CD4-positive, alpha-beta T cell treated with Interleukin-6 at 100 ng/mL for 8 hours (primary cell): ENCODE measurements at regions not wholly inside any gene's neighbourhood (a gene's known extent, or its start where the extent isn't known, plus 50 kb on each side); places are given as distances from the start of the nearest gene placed in this dataset.
"Not testable (repeated sequence)": the region's sequence is repeated elsewhere in the genome, so short reads cannot be mapped to it uniquely, and the experiment has no call there.

Experiments used
- DNase-seq: peaks from one replicate; pipeline ENCODE4 v3.0.0-alpha.2; 2020; ENCODE audit warnings: mixed read lengths, low spot score

DNA sequence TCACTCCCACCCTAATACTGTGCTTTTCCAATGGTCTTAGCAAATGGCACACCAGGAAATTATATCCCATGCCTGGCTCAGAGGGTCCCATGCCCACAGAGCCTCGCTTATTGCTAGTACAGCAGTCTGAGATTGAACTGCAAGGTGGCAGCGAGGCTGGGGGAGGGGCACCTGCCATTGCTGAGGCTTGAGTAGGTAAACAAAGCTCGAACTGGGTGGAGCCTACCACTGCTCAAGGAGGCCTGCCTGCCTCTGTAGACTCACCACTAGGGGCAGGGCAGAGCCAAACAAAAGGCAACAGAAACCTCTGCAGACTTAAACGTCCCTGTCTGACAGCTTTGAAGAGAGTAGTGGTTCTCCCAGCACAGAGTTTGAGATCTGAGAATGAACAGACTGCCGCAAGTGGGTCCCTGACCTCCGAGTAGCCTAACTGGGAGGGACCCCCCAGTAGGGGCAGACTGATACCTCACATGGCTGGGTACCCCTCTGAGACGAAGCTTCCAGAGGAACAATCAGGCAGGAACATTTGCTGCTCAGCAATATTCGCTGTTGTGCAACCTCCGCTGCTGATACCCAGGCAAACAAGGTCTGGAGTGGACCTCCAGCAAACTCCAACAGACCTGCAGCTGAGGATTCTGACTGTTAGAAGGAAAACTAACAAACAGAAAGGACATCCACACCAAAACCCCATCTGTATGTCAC is 150.7 kb upstream of the FOXA2 start:
- not testable (repeated sequence) for DNase-seq

- DNase-seq: no peak
Observed at GRCh38 chr20:22740829-22741228, 156.5 kb upstream of the FOXA2 start.

- no peak for DNase-seq
Observed at GRCh38 chr20:22744341-22745193, 160.2 kb upstream of the FOXA2 start.

DNA sequence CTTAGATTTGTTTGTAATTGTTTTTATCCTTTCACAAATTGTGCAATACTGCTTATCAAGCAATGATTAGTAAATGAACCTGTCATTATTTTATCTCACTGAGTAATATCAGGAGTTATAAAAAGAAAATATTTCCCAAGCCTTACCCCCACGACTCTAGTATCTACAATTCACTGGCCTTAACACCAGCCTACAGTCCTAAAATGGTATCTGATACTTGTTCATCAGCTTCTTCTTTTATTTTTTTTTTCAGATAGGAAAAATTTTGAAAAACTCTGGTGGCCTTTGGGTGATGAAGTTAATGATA is 160.8 kb upstream of the FOXA2 start:
- no peak for DNase-seq

- DNase-seq: no peak
Observed at GRCh38 chr20:22746957-22747356, 162.6 kb upstream of the FOXA2 start.

DNA sequence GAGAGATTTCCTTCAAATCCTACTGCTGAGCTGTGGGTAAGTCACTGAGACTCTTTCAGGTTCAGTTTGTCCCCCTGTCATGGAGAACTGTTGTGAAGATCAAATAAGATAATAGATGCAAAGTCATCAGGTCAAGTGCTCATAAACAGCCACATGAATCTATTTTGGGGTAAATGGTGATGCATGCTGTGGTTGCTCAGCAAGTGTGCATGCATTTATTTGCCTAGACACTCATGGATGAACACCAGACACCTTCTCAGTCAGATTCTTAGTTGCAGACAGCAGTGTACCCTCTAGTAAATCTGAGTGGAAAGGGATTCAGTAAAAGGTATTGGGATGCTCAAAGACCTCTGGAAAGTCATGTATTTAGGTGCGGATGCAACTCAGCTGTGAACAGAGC is 168.0 kb upstream of the FOXA2 start:
- DNase-seq: no peak

DNA sequence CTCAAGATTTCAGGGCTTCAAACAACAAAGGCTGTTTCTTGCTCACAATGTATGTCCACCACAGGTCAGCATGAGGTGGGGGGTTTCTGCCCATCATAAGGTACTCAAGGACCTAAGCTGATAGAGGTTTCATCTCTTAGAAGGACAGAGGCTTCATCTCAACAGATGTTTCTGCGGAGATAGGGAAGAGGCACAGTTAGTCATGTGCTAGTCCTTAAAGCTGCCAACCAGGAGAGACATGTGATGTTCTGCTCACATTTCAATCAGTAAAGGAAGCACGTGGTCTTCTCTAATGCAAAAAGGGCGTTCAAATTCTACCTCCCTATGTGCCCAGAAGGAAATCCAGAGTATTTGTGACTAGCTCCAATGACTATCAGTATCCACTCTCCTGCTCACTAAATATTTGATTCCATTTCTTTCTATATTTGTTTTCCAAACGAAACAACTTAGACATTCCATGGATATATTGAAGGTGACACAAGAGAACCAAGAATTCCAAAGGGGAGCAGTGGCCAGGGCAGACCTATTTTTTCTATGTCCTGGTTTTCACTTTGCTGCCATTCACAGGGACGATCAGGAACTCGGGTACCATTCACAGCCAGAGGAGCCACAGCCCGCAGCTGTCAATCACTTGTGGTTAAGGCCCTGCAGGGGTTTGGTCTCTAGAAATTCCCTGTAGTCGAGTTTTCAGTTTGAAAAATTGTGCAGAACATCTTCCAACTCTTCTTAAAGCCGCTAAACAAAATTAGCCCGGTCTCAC is 173.2 kb upstream of the FOXA2 start:
- DNase-seq: no peak

GRCh38 chr20:22758815-22759214 is 174.4 kb upstream of the FOXA2 start:
- DNase-seq: no peak

DNA sequence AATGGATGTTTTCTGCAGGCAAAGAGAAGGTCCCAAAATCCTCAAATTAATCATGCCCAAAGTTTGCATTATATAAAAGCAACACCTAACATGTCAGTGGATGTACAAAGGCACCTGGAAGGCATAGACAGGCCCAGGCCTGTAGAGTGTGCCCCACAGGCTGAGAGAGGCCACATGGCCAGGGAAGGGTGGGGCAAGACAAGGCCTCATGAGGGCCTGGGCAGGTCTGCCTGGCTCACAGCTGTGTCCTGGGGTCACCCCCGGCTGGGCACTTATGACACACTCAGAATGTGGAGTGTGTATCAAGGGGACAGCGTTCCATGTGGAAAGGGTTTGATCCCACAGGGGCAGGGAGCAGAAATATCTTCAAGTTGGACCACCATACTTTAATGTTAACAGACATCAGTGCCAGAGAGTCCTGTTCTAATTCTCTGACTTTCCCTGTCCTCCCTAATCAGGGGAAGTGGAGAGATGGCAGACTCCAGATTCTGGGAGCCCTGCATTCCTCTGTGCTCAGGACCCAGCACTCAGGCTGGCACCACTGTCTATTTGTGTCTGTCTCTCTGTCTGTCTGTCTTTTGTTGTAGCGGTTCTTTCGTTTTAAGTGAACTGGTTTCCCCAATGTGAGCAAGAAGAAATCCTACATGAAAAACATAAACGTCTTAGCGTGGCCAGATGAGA is 178.3 kb upstream of the FOXA2 start:
- no peak for DNase-seq

DNA sequence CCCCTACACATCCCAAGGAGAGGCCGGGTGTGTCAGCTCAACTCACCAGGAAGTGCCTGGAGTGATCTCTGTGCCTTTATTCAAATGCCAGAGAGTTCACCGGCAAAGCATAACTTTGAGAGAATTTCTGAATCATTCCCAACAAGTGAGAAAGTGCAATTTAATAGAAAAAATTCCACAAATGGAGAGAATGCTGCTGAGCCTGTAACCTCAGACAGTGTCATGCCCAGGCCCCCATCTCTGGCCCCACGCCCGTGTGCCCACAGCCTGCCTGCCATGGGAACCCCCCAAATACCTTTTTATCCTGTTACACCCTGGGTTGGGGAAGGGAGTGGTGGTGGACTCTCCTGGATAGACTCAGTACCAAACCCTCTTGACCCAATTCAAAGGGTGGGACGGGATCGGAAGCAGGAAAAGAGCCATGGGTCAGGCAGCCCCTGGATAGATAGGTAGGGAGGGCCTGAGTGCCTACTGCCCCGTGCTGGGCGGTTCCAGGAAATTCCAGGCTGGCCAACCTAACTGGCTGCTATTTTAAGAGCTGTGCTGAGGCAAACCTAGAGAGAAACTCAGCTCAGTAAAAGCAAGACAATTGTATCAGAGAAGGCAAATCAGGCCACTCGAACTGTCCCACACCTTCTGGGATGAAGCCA is 179.0 kb upstream of the FOXA2 start:
- no peak for DNase-seq

- DNase-seq: no peak
Observed at GRCh38 chr20:22768266-22769178, 184.2 kb upstream of the FOXA2 start.

GRCh38 chr20:22770241-22770800 is 185.9 kb upstream of the FOXA2 start:
- no peak for DNase-seq

DNA sequence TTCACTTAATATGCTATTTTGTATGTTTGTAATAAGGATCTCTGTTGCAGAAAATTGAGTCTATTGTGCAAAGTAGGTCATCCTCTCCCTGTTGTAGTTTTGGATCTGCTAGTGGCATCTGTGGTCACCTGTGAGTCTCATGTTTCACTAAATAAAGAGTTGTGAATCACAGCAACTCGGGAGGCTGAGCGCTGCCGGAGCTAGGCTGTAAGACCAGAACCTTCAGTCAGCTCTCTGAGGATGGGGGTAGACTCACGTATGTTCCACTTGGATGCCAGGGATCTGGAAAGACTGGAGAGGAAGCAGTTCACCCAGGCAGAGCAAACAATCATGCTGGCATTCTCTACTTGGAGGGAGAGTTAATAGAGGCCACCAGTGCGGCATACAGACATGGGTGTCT is 187.3 kb upstream of the FOXA2 start:
- no peak for DNase-seq

DNA sequence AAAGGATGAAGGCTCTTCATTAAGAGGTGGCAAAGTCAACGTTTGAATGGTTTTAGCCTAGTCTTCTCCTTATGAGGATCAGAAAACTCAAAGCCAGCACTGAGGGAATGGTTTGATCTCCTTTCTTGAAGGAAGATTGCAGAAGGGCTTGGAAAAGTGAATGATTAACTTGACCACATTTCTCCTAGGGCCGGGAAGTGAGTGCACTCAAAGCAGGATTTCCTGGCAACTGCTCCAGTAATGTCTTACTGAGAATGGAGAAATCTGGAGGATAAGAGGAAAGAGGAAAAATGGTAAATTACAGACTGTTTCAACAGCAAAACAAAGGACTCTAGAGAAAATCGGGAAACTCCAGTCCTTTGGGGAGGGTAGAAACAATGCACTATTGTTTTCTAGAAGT is 189.0 kb upstream of the FOXA2 start:
- no peak for DNase-seq

DNA sequence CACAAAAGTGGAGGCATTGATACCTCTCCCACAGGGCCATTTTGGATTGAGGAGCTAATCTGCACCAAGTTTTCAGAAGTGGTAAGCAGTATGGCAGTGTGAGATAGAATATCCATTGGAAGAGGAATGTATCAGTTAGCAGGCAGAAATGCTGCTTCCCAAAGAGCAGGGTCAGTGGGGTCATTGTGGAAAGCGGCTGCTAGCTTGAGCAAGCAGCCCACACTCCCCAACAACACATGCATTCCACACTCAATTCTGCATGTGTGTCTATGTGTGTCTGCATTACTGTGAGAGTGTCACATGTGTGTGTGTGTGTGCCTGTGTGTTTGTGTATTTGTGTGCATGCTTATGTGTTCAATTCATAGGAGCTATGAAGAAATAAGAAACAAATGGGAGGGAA is 190.9 kb upstream of the FOXA2 start:
- DNase-seq: no peak

DNA sequence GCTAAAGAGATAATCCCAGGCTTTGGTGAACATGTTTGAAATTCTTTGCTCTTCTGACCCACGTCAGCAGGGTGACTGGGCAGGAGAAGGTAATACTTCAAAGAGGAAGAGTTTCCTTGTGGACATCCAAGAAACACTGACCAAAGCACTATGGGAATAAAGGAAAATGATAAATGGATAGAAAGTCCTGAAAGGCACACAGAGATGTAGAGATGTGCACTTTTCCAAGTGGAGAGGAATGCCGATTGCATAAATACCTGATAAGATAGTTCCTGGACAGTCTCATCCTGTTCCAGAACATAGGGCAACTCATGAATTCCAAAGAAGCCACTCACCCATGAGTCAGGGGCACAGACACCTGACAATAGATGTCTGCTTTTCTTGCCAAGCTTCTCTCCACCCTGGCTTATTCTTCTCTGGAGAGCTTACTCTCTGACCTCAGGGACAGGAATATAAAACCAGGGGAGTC is 191.3 kb upstream of the FOXA2 start:
- DNase-seq: no peak

- DNase-seq: no peak
Observed at GRCh38 chr20:22776369-22776768, 192.0 kb upstream of the FOXA2 start.

- DNase-seq: no peak
Observed at GRCh38 chr20:22779878-22780277, 195.5 kb upstream of the FOXA2 start.

GRCh38 chr20:22781869-22782268 is 197.5 kb upstream of the FOXA2 start:
- DNase-seq: no peak

DNA sequence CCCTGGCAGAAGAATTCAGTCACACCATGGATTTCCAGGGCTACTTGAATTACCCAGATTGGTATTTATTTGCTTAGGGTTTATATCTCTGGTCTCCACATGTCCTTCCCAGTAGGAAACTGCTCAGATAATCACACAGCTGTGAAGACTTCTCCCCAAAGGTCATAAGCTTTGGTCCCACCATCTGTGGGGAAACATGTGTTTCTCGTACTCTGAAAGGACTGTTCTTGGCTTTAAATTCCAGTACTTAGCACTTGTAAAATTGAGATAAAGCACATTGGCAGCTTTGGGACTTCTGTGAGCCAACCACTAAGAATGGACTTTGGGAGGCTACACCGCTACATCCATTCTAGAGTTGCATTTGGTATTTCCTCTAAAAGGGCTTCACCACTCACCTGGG is 205.3 kb upstream of the FOXA2 start:
- no peak for DNase-seq
